Testis (tissue), 2 donors: ENCODE measurements at regions not wholly inside any gene's neighbourhood (a gene's known extent, or its start where the extent isn't known, plus 50 kb on each side); places are given as distances from the start of the nearest gene placed in this dataset.

Source experiments
- DNase-seq: peaks from one replicate; pipeline ENCODE4 v3.0.0-alpha.2; 2019
- H3K27ac ChIP-seq, 2 donors: fragments of 200-600 bp; sonication (generic); one replicate each; pipeline ENCODE4 v1.5.1; 2019
- H3K27me3 ChIP-seq: fragments of 200-600 bp; sonication (generic); one replicate; pipeline ENCODE4 v1.5.1; 2019
- H3K36me3 ChIP-seq: fragments of 200-600 bp; sonication (generic); one replicate; pipeline ENCODE4 v1.5.1; 2017; ENCODE audit warnings: low read depth; ENCODE audit errors: missing control alignments
- H3K4me1 ChIP-seq: fragments of 200-600 bp; sonication (generic); one replicate; pipeline ENCODE4 v1.5.1; 2019
- H3K4me3 ChIP-seq, 2 donors: fragments of 200-600 bp; sonication (generic); one replicate each; pipeline ENCODE4 v1.5.1; 2017 to 2019
- H3K9me3 ChIP-seq: fragments of 200-600 bp; sonication (generic); one replicate; pipeline ENCODE4 v1.5.1; 2017
- POLR2A ChIP-seq: fragments of 450-650 bp; IDR thresholded peaks from one replicate; pipeline ENCODE4 v1.6.1; 2017; ENCODE audit warnings: antibody characterized with exemption, mild to moderate bottlenecking, moderate library complexity
- WGBS, 2 donors: methylation state at CpG; one replicate each; pipeline ENCODE4 v1.1.5; 2018; 5-methylcytosine and 5-hydroxymethylcytosine counted together
- intact Hi-C: fragments of 100-400 bp; cut with DNase I; formaldehyde crosslinking; loops from one replicate; pipeline ENCODE4 v1.15.1; 2023; ENCODE audit warnings: low total_unique reads
- TF ChIP-seq, protein P1 (sequence below), 3 experiments: fragments of 450-650 bp in 2 of 3; fragments of 200-600 bp in 1 of 3; sonication (generic) in 1 of 3; IDR thresholded peaks; one replicate each; pipeline ENCODE4 v1.5.1; 2016 to 2019; ENCODE audit warnings: antibody characterized with exemption in 3 of 3, mild to moderate bottlenecking in 2 of 3, moderate library complexity in 1 of 3

DNA sequence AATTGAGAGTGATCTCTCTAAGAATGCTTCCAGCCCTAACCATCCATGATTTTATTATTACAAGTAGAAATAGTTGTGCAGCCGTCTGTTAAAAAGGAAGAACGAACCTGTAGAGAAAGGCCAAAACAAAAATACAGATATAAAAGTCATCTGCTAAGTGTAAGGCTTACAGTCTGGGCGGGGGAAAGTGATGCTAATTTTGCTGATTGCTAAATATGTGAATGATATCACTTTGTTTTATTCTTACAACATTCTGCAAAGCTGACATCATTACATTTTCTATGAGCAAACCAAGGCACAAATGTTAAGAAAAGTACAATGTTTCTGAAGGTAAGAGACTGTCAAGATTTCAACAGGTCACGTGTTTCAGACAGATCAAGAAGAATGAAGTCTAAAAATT, 101.5 kb upstream of the RAP1B start:
- no peak for DNase-seq
- intact Hi-C loops = no loop called here
- TF ChIP-seq, protein P1, sequence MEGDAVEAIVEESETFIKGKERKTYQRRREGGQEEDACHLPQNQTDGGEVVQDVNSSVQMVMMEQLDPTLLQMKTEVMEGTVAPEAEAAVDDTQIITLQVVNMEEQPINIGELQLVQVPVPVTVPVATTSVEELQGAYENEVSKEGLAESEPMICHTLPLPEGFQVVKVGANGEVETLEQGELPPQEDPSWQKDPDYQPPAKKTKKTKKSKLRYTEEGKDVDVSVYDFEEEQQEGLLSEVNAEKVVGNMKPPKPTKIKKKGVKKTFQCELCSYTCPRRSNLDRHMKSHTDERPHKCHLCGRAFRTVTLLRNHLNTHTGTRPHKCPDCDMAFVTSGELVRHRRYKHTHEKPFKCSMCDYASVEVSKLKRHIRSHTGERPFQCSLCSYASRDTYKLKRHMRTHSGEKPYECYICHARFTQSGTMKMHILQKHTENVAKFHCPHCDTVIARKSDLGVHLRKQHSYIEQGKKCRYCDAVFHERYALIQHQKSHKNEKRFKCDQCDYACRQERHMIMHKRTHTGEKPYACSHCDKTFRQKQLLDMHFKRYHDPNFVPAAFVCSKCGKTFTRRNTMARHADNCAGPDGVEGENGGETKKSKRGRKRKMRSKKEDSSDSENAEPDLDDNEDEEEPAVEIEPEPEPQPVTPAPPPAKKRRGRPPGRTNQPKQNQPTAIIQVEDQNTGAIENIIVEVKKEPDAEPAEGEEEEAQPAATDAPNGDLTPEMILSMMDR (IDR thresholded peaks at IDR 0.05) = no peak
- no peak for TF ChIP-seq POLR2A
- no peaks in the 10 kb centered on the region for H3K9me3 ChIP-seq
- no peaks in the 10 kb centered on the region for H3K4me1 ChIP-seq
- H3K4me3 ChIP-seq = no peak overlapping the region
- 90 to 91% methylated on average over 4 of the region's 4 CpGs for WGBS, 2 donors
- no peaks in the 10 kb centered on the region for H3K27me3 ChIP-seq
- H3K27ac ChIP-seq = no peak overlapping the region
- H3K36me3 ChIP-seq = no peaks in the 10 kb centered on the region

GRCh38 chr12:68510397-68510796, 100.3 kb upstream of the RAP1B start:
- intact Hi-C loops = no loop called here
- TF ChIP-seq POLR2A = no peak
- TF ChIP-seq, protein P1 (IDR thresholded peaks at IDR 0.05) = no peak
- DNase-seq = no peak
- H3K36me3 ChIP-seq = no peaks in the 10 kb centered on the region
- H3K27ac ChIP-seq = no peak overlapping the region
- no peaks in the 10 kb centered on the region for H3K27me3 ChIP-seq
- H3K4me1 ChIP-seq = no peaks in the 10 kb centered on the region
- no peak overlapping the region for H3K4me3 ChIP-seq
- WGBS, 2 donors = 89 to 100% methylated on average over 1 of the region's 1 CpG
- H3K9me3 ChIP-seq = no peaks in the 10 kb centered on the region

GRCh38 chr12:68514807-68515411, 95.8 kb upstream of the RAP1B start:
- no peak for DNase-seq

GRCh38 chr12:68515793-68516192, 94.9 kb upstream of the RAP1B start:
- intact Hi-C loops = no loop called here
- Histone ChIP-seq H3K27ac (no peak overlapping the region), H3K4me1 (no peaks in the 10 kb centered on the region), H3K4me3 (no peak overlapping the region), H3K9me3 (no peaks in the 10 kb centered on the region), H3K36me3 (no peaks in the 10 kb centered on the region), H3K27me3 (no peaks in the 10 kb centered on the region)
- TF ChIP-seq, protein P1 (IDR thresholded peaks at IDR 0.05) = no peak
- no peak for TF ChIP-seq POLR2A
- no peak for DNase-seq
- 94 to 95% methylated on average over 2 of the region's 2 CpGs for WGBS, 2 donors

More at GRCh38 chr12:68514807-68515411, 95.8 kb upstream of the RAP1B start:
- TF ChIP-seq, protein P1 (IDR thresholded peaks at IDR 0.05) = no peak
- no peak for TF ChIP-seq POLR2A
- no peak overlapping the region for H3K4me3 ChIP-seq
- H3K36me3 ChIP-seq = no peaks in the 10 kb centered on the region
- H3K9me3 ChIP-seq = no peaks in the 10 kb centered on the region
- no peak overlapping the region for H3K27ac ChIP-seq
- intact Hi-C loops = no loop called here
- H3K27me3 ChIP-seq = no peaks in the 10 kb centered on the region
- H3K4me1 ChIP-seq = no peaks in the 10 kb centered on the region
- WGBS, 2 donors = 71 to 79% methylated on average over 3 of the region's 3 CpGs

- Histone ChIP-seq H3K4me1 (no peaks in the 10 kb centered on the region), H3K9me3 (no peaks in the 10 kb centered on the region), H3K36me3 (no peaks in the 10 kb centered on the region), H3K27me3 (no peaks in the 10 kb centered on the region), H3K4me3 (no peak overlapping the region), H3K27ac (peak overlapping the region in 1 of 2 donors; percentile 15)
- 27 to 35% methylated on average over 5 of the region's 5 CpGs for WGBS, 2 donors
- TF ChIP-seq, protein P1 (IDR thresholded peaks at IDR 0.05) = no peak
- no peak for TF ChIP-seq POLR2A
- DNase-seq = no peak
- intact Hi-C loops = no loop called here
These were observed 89.3 kb upstream of the RAP1B start for GRCh38 chr12:68521321-68521839.
